Nephron (organoid): ENCODE measurements at regions not wholly inside any gene's neighbourhood (a gene's known extent, or its start where the extent isn't known, plus 50 kb on each side); places are given as distances from the start of the nearest gene placed in this dataset.

Source experiments
- H3K27ac Mint-ChIP-seq, 3 experiments: 2 replicates each; pipeline ENCODE4 v1.8.0; 2020; ENCODE audit warnings: mixed read lengths in 3 of 3, mild to moderate bottlenecking in 2 of 3, moderate library complexity in 1 of 3
- H3K27me3 Mint-ChIP-seq: 2 replicates; pipeline ENCODE4 v1.8.0; 2021; ENCODE audit warnings: low read depth, mild to moderate bottlenecking, moderate library complexity, mixed read lengths
- H3K36me3 Mint-ChIP-seq: 2 replicates; pipeline ENCODE4 v1.8.0; 2020; ENCODE audit warnings: low read depth, mixed read lengths
- H3K4me1 Mint-ChIP-seq: 2 replicates; pipeline ENCODE4 v1.8.0; 2020; ENCODE audit warnings: mixed read lengths
- H3K4me3 Mint-ChIP-seq, 3 experiments: 2 replicates each; pipeline ENCODE4 v1.8.0; 2020; ENCODE audit warnings: mild to moderate bottlenecking in 3 of 3, mixed read lengths in 3 of 3, moderate library complexity in 2 of 3
- H3K9me3 Mint-ChIP-seq: 2 replicates; pipeline ENCODE4 v1.8.0; 2020; ENCODE audit warnings: mixed read lengths
- CTCF ChIP-seq, 3 experiments: fragments of 200-600 bp; sonication (generic); IDR thresholded peaks; one replicate each; pipeline ENCODE4 v1.5.0; 2021; ENCODE audit warnings: antibody characterized with exemption in 3 of 3; ENCODE audit not compliant: unreplicated experiment in 3 of 3

DNA sequence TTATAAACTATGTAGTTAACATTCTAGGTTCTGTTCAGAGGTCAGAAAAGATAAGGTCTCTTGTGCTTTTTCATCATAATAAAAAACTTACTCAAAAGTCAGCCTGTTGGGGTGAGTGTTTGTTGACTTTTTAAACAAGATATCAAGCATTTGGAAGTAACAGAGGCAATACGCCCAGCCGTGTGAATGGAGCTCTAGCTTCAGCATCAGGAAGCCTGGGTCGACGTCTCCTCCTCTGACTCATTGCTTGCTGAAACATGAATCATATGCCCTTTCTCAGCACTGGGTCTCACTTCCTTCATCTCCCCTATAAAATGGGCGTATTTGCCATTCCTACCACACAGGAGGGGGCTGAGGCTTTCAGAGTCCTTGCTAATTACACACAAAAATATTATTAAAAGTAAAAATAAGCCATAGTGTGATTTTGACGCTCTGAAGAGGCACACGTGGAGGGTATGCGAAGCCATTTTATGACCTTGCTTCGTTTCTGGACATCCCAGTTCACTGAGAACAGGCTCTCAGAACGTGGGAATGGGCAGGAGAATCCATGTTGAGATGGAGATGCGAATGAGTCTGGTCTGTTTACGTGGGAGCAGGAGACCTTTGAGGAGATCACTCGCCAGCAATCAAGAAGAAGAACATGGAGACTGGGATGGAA, 220.8 kb upstream of the TPRG1 start:
- TF ChIP-seq CTCF (IDR thresholded peaks at IDR 0.05; ENCODE audit: unreplicated experiment in 3 of 3) = no peak
- peaks cover 33% of the 10 kb centered on the region for H3K4me1 Mint-ChIP-seq
- no peaks in the 10 kb centered on the region for H3K27me3 Mint-ChIP-seq
- no peaks in the 10 kb centered on the region for H3K36me3 Mint-ChIP-seq
- peak overlapping the region in 2 of 3 experiments; percentile 68 to 89 for H3K27ac Mint-ChIP-seq
- H3K4me3 Mint-ChIP-seq = peak overlapping the region in 1 of 3 experiments; percentile 25
- no peaks in the 10 kb centered on the region for H3K9me3 Mint-ChIP-seq

GRCh38 chr3:188951734-188952133, 220.0 kb upstream of the TPRG1 start:
- H3K9me3 Mint-ChIP-seq = no peaks in the 10 kb centered on the region
- no peaks in the 10 kb centered on the region for H3K36me3 Mint-ChIP-seq
- TF ChIP-seq CTCF (IDR thresholded peaks at IDR 0.05; ENCODE audit: unreplicated experiment in 3 of 3) = no peak
- no peaks in the 10 kb centered on the region for H3K27me3 Mint-ChIP-seq
- peak overlapping the region in 1 of 3 experiments; percentile 68 for H3K27ac Mint-ChIP-seq
- no peak overlapping the region for H3K4me3 Mint-ChIP-seq
- H3K4me1 Mint-ChIP-seq = peaks cover 33% of the 10 kb centered on the region

DNA sequence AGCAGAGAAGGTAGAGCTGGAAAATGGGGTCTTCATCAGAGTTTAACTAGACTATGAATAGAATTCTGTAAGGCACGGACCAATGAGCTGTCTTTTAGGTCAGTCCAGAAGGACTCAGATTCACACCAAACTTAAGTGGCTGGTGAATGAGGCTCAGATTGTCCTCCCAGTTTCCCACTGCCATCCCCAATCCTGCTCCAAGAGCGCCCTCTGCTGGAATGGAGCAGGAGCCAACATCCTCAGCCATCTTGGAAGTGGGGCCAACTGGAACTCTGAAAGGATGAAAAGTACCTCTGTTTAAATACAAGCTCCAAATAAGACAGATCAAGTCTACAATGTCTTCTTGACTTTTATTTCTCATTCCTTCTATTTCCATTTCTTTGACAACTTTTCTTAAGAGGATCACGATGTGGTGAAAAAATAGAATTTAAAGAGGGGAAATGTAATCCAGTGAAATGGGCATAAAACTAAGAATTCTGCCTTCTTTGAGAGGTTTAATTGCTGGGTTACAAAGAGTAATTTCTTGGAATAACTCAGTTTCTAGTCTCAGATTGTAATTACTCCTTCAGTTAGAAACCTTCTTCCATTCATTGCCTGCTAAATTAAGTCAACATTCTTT, 217.1 kb upstream of the TPRG1 start:
- Mint-ChIP-seq H3K4me1 (peaks cover 15% of the 10 kb centered on the region), H3K27ac (peak overlapping the region in 1 of 3 experiments; percentile 20), H3K9me3 (no peaks in the 10 kb centered on the region), H3K4me3 (no peak overlapping the region), H3K36me3 (no peaks in the 10 kb centered on the region), H3K27me3 (no peaks in the 10 kb centered on the region)
- peak; percentile 97 to 99 (median 97) for TF ChIP-seq CTCF (IDR thresholded peaks at IDR 0.05; ENCODE audit: unreplicated experiment in 3 of 3)

DNA sequence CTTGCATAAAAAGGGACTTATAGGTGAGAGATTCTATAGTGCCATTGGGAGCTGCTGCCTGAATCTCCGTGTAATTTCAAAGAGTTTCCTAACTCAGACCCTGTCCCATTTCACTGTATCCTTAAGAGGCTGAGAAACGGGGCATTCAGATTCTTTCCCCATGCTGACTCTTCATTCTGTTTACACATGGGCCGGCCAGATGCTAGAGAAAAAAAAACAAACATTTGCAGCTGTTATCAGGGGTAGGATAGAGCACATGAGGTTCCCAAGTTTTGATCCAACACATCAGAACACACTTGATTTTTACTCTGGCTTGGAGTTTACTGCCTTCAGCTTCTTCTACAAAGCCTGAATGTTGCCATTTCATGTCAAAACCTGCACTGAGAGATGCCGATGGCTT, 215.9 kb upstream of the TPRG1 start:
- Mint-ChIP-seq H3K4me1 (peaks cover 3% of the 10 kb centered on the region), H3K4me3 (no peak overlapping the region), H3K36me3 (no peaks in the 10 kb centered on the region), H3K27ac (no peak overlapping the region), H3K9me3 (no peaks in the 10 kb centered on the region), H3K27me3 (no peaks in the 10 kb centered on the region)
- TF ChIP-seq CTCF (IDR thresholded peaks at IDR 0.05; ENCODE audit: unreplicated experiment in 3 of 3) = no peak

DNA sequence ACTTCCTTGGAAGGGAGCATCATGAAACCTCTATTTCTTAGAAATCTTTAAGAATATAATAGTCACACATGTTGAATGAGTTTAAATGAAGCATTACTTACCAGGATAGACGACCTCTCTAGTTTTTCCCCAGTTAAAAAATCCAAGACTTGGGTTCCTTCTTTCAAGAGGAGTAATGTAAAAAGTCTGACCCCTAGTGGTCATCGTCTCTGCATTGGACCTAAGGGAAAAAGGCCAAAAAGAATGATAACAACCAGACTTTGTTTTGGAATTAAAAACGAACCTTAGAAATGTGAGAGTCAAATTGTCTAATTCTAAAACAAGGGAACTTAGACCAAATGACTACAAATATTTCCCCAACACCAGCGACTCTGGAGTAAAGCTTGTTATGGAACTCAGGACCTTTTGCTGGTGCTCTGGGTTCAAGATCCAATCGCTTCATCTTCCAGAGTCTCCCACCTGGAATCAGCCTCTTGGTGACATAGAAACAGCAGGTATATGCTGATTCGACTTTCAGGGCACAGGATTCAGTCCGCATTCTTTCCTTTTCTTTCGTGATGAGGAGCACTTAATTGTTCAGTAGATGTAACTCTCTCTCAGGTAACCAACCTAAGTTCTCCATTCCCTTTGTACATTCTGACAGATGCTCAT, 214.8 kb upstream of the TPRG1 start:
- Mint-ChIP-seq H3K4me1 (no peaks in the 10 kb centered on the region), H3K27me3 (no peaks in the 10 kb centered on the region)

More for the DNA sequence above, 214.8 kb upstream of the TPRG1 start:
- Mint-ChIP-seq H3K4me3 (no peak overlapping the region), H3K36me3 (no peaks in the 10 kb centered on the region), H3K9me3 (no peaks in the 10 kb centered on the region), H3K27ac (no peak overlapping the region)
- TF ChIP-seq CTCF (IDR thresholded peaks at IDR 0.05; ENCODE audit: unreplicated experiment in 3 of 3) = peak; percentile 67 to 86 (median 81)
